DMS53 treated with DMSO at 0.1 percent for 48 hours (cell line): ENCODE measurements at regions not wholly inside any gene's neighbourhood (a gene's known extent, or its start where the extent isn't known, plus 50 kb on each side); places are given as distances from the start of the nearest gene placed in this dataset.
"Not testable (repeated sequence)": the region's sequence is repeated elsewhere in the genome, so short reads cannot be mapped to it uniquely, and the experiment has no call there.

Experiments
- DNase-seq: peaks from one replicate; lab custom pipeline; 2025; ENCODE audit not compliant: unreplicated experiment; lab: John Stamatoyannopoulos, UW

GRCh38 chr3:23704298-23704697, 101.5 kb upstream of the UBE2E1 start:
- DNase-seq: no peak

DNA sequence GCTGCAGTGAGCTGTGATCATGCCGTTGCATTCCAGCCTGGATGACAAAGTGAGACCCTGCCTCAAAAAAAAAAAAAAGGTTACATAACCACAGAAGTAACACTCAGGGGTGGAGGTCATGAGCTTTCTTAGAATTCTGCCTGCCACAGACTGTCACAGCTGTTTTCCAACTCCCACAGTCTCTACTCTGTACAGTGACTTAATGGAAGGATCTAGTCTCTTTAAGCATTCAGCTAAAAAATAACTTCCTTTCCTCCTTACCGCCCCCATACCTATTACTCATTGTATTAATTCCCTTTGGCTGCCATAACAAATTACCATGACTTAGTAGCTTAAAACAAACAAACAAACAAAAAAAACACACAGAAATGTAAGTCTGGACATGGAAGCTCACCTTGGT, 99.6 kb upstream of the UBE2E1 start:
- no peak for DNase-seq

GRCh38 chr3:23709987-23710386, 95.8 kb upstream of the UBE2E1 start:
- DNase-seq: no peak

DNA sequence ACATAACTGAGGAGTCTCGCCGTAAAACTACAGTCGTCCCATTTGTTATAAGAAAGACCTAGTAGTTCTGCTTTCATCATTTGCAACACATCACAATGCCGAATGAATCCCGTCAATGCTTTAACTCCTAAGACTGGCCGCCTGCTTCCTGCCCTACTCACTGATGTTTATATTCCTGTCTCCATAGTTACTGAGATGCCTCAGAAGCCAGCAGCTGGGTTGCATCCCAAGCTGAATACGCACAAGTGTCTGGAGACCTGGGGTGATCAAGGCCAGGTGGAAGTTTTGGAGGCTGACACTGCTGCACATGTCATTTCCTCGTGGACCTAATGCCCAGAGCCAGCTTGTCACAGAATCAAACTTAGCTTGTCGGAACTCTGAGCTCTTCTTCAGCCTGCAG, 95.2 kb upstream of the UBE2E1 start:
- DNase-seq: no peak

GRCh38 chr3:23711916-23712494, 93.8 kb upstream of the UBE2E1 start:
- no peak for DNase-seq

DNA sequence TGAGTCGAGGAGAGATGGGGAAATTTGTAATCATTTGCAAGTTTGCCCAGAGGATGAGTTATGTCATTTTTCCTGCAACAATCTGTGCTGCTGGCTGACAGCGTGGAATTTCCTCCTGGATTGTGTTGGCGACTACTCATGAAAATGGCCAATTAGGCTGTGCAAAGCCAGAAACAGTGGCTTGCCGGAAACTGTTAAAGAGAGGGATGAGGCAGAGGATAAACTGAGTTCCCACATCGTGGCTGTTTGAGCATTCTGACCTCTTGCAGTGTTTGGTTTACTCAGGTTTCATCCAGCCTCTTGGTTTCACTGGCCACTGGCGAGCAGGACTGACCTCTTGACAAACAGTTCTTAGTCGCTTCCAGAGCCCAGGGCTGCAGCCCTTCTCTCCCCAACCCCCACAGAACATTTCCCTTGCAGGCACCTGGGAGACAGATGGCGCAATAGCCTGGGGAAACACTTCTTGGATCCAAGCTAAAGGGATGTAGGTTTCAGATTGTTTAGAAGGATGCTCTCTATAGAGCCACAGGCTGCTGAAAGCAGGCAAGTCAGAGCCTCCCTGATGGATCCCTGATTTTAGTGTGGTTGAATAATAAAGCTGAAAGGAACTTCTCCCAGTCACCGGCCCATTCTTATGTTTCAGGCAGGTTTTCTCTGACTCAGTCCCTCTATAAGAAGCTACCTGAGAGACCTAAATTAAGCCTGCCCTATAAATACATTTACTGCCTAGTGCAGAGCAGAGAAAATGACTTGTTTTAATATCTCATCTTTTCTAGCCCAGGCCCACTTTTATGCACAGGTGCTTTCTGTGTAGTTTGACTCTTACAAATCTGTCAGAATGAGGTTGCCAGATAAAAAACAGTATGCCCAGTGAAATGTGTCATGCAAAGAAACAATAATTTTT, 92.8 kb upstream of the UBE2E1 start:
- DNase-seq: no peak

DNA sequence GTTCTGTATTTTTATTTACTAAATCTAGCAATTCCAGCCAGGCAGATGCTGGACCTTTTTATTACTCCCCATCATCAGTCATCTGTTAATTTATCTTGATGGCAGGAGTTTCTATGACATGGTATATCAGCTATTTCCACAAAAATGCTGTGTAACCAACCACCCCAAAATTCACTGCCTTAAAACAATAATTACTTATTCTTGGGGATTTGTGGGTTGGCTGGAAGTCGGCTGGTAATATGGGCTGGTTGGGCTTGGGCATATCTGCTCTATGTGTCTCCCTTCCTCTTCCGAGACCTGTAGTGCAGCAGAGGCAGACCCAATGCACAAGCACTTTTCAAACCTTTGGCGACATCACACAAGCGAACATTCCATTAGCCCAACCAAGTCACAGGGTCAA, 92.1 kb upstream of the UBE2E1 start:
- DNase-seq: no peak

DNA sequence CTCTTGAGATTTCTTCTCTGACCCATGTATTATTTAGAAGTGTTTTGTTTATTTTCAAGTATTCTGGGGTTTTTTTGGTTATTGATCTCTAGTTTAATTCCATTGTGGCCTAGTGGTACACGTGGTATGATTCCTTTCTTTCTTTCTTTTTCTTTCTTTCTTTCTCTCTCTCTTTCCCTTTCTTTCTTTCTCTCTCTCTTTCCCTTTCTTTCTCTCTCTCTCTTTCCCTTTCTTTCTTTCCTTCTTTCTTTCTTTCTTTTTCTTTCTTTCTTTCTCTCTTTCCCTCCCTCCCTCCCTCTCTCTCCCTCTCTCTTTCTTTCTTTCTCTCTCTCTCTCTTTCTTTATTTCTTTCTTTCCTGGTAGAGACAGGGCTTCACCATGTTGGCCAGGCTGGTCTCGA, 85.7 kb upstream of the UBE2E1 start:
- no peak for DNase-seq

GRCh38 chr3:23720885-23721284, 84.9 kb upstream of the UBE2E1 start:
- DNase-seq: no peak

- no peak for DNase-seq
Observed at GRCh38 chr3:23723141-23723540, 82.6 kb upstream of the UBE2E1 start.

DNA sequence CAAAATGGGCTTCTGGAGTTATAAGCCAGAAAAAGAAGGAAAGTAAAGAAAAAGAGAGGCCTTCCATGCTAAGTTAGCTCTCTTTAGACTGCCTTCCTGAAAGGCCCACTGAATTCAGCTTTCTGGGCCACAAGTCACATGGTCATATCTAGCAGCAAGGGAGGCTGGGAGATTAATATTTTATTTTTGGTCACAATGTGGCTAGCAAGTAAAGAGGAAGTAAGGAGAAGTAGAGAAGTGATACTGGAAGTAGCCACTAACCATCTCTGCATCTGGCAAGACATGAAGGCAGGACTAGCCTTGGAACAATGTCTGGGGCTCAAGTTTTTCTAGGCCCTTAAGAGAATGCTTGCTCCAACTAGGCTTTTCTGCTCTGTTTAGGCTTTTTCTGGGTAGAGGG, 81.8 kb upstream of the UBE2E1 start:
- no peak for DNase-seq

GRCh38 chr3:23726811-23727548, 78.8 kb upstream of the UBE2E1 start:
- no peak for DNase-seq

DNA sequence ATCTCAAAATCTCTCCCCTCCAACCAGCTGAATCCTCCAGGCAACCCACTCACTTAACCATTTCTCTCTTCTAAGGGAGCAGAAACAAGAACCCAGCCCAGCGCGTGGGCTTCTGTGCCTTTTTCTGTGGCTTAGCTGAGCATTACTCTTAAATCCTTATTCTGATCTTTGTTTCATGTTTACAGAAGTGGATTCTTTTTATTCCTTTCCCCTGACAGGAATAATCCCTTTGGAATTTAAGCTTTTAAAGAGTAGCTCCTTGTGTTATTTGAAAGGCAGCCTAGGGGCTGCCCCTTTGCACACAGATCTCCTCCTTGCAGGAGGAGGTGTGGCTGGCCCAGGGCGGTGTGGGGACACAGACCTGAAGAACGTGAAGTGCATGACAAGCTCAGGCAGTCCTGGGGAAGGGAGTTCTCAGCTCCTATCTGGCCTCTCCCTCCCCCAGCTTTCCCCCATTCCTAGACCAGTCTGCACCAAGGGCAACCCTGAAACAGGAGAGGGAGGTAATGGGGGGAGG, 77.1 kb upstream of the UBE2E1 start:
- DNase-seq: no peak

DNA sequence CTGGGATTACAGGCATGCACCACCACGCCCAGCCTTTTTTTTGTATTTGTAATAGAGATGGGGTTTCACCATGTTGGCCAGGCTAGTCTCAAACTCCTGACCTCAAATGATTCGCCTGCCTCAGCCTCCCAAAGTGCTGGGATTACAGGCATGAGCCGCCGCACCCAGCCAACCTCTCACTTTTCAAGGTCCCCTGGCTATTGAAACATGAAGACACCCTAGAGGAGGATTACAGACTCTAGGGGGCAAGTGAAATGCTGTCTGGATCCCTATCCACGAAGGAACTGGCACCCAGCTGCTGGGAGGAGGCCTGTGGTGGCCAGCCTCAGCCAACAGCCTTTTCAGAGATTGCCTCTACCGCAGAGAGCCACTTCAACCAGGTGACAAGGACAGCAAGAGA, 76.4 kb upstream of the UBE2E1 start:
- not testable (repeated sequence) for DNase-seq

- no peak for DNase-seq
Observed at GRCh38 chr3:23734481-23734880, 71.3 kb upstream of the UBE2E1 start.

- DNase-seq: no peak
Observed at GRCh38 chr3:23735062-23735461, 70.7 kb upstream of the UBE2E1 start.

- DNase-seq: no peak
Observed at GRCh38 chr3:23735535-23736326, 70.0 kb upstream of the UBE2E1 start.

- DNase-seq: no peak
Observed at GRCh38 chr3:23738944-23739343, 66.8 kb upstream of the UBE2E1 start.

- DNase-seq: no peak
Observed at GRCh38 chr3:23739536-23739935, 66.2 kb upstream of the UBE2E1 start.

- no peak for DNase-seq
Observed at GRCh38 chr3:23740517-23740965, 65.2 kb upstream of the UBE2E1 start.
